ENCODE measurements at regions not wholly inside any gene's neighbourhood (a gene's known extent, or its start where the extent isn't known, plus 50 kb on each side); places are given as distances from the start of the nearest gene placed in this dataset.

DNA sequence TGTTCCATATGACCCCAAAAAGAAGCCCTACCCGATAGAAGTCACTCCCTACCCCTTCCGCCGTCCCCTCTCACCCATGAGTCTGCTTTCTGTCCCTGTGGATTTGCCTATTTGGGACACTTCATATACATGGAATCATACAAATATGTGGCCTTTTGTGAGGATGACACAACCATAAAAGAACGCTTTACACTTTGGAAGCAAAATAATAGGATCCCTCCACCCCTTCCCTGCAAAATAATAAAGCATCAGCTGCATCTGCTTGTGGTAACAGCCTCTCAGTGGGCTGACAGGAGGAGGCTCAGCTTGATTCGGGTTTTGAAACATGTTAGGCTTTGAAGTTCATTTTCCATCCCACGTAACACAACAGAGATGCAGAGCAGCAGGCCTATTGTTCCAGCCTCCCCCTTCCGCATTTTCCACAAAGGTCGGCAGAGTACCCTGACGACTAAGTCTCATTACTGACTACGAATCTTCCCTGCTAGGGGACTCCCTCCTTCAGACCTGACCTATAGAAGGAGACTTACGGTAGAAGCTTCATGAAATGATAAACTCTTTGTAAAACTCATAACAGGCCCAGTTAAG lies 99.1 kb downstream of the ALDH8A1 start:
- TF ChIP-seq, protein P1, sequence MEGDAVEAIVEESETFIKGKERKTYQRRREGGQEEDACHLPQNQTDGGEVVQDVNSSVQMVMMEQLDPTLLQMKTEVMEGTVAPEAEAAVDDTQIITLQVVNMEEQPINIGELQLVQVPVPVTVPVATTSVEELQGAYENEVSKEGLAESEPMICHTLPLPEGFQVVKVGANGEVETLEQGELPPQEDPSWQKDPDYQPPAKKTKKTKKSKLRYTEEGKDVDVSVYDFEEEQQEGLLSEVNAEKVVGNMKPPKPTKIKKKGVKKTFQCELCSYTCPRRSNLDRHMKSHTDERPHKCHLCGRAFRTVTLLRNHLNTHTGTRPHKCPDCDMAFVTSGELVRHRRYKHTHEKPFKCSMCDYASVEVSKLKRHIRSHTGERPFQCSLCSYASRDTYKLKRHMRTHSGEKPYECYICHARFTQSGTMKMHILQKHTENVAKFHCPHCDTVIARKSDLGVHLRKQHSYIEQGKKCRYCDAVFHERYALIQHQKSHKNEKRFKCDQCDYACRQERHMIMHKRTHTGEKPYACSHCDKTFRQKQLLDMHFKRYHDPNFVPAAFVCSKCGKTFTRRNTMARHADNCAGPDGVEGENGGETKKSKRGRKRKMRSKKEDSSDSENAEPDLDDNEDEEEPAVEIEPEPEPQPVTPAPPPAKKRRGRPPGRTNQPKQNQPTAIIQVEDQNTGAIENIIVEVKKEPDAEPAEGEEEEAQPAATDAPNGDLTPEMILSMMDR (IDR thresholded peaks at IDR 0.05) = no peak
- TF ChIP-seq POLR2A (IDR thresholded peaks at IDR 0.05) = no peak

All from uterus (tissue), 2 donors.